GM12891 (cell line): ENCODE measurements at regions not wholly inside any gene's neighbourhood (a gene's known extent, or its start where the extent isn't known, plus 50 kb on each side); places are given as distances from the start of the nearest gene placed in this dataset.

Source experiments
- POLR2A ChIP-seq: IDR thresholded peaks from 2 replicates; pipeline ENCODE4 v1.6.1; 2011; ENCODE audit warnings: low read depth, low read length, control low read depth
- POLR2AphosphoS5 ChIP-seq: IDR thresholded peaks from 2 replicates; pipeline ENCODE4 v1.6.1; 2011; ENCODE audit warnings: low read depth, low read length, control low read depth
- POU2F2 ChIP-seq: IDR thresholded peaks from 2 replicates; pipeline ENCODE4 v1.6.1; 2011; ENCODE audit warnings: low read depth, mild to moderate bottlenecking, control low read depth, low read length, moderate library complexity
- SPI1 ChIP-seq: IDR thresholded peaks from 2 replicates; pipeline ENCODE4 v1.6.1; 2011; ENCODE audit warnings: low read depth, low read length, control low read depth
- TAF1 ChIP-seq: IDR thresholded peaks from 2 replicates; pipeline ENCODE4 v1.6.1; 2011; ENCODE audit warnings: low read depth, low read length, control low read depth

- TF ChIP-seq POLR2AphosphoS5 (no peak), POLR2A (no peak), POU2F2 (no peak), TAF1 (no peak), SPI1 (no peak)
These were observed 339.6 kb downstream of the PMP22 start for GRCh38 chr17:14925498-14925897.
